Upper lobe of left lung (tissue), 4 donors: ENCODE measurements at regions not wholly inside any gene's neighbourhood (a gene's known extent, or its start where the extent isn't known, plus 50 kb on each side); places are given as distances from the start of the nearest gene placed in this dataset.

Source experiments
- CTCF ChIP-seq, 6 experiments: fragments of 450-650 bp in 4 of 6; fragments of 200-600 bp in 2 of 6; sonication (generic) in 2 of 6; IDR thresholded peaks; one replicate each; pipeline ENCODE4 v1.5.1; 2016 to 2019; ENCODE audit warnings: antibody characterized with exemption in 6 of 6
- POLR2A ChIP-seq, 4 donors: fragments of 450-650 bp; IDR thresholded peaks; one replicate each; pipeline ENCODE4 v1.5.1; 2016 to 2017; ENCODE audit warnings: antibody characterized with exemption in 4 of 4, mild to moderate bottlenecking in 2 of 4

- TF ChIP-seq POLR2A (IDR thresholded peaks at IDR 0.05) = no peak
- no peak for TF ChIP-seq CTCF (IDR thresholded peaks at IDR 0.05)
Observed at GRCh38 chr2:221198309-221198708, 373.8 kb downstream of the EPHA4 start.
